Psoas muscle (tissue), 7 donors: ENCODE measurements at regions not wholly inside any gene's neighbourhood (a gene's known extent, or its start where the extent isn't known, plus 50 kb on each side); places are given as distances from the start of the nearest gene placed in this dataset.

Experiments
- ATAC-seq, 4 donors: fragments of 200-7000 bp; cut with Tn5 transposase; one replicate each; pipeline ENCODE4 v1.9.1; 2020; ENCODE audit warnings: moderate library complexity in 3 of 4, mild to moderate bottlenecking in 2 of 4
- DNase-seq, 2 donors: peaks; one replicate each; pipeline ENCODE4 v3.0.0-alpha.2; 2020
- H3K27ac ChIP-seq: fragments of 200-600 bp; one replicate; pipeline ENCODE4 v1.8.0; 2022
- H3K27me3 ChIP-seq, 3 donors: fragments of 200-600 bp in 1 of 3; one replicate each; pipeline versions ENCODE4 v1.6.1 to v1.8.0; 2013 to 2022; ENCODE audit warnings: low read length in 2 of 3, mild to moderate bottlenecking in 2 of 3, moderate library complexity in 1 of 3; ENCODE audit not compliant: insufficient read depth in 3 of 3
- H3K36me3 ChIP-seq, 2 donors: fragments of 200-600 bp in 1 of 2; one replicate each; pipeline versions ENCODE4 v1.6.1 to v1.8.0; 2013 to 2022; ENCODE audit warnings: low read depth in 1 of 2, mild to moderate bottlenecking in 1 of 2, moderate library complexity in 1 of 2; ENCODE audit not compliant: insufficient read depth in 1 of 2
- H3K4me1 ChIP-seq: fragments of 200-600 bp; one replicate; pipeline ENCODE4 v1.8.0; 2022
- H3K4me3 ChIP-seq: fragments of 200-600 bp; one replicate; pipeline ENCODE4 v1.8.0; 2022; ENCODE audit warnings: mild to moderate bottlenecking
- H3K9me3 ChIP-seq: fragments of 200-600 bp; one replicate; pipeline ENCODE4 v1.8.0; 2022
- CTCF ChIP-seq: fragments of 200-600 bp; IDR thresholded peaks from one replicate; pipeline ENCODE4 v1.8.0; 2022; ENCODE audit warnings: antibody characterized with exemption
- WGBS, 3 donors: extraction: QIAGEN DNeasy Blood & Tissue Kit; methylation state at CpG; one replicate each; pipeline versions ENCODE4 v1.1.6 to v1.1.7; 2013; 5-methylcytosine and 5-hydroxymethylcytosine counted together
- intact Hi-C, 2 donors: fragments of 100-400 bp; cut with DNase I; formaldehyde crosslinking; loops; one replicate each; pipeline versions ENCODE4 v1.11.0 to v1.14.2; 2022
- donor health status: healthy with polysubstance abuse.
- donor health status: DM: no; HTN: no; CAD: no; lungs with moderate emphysema.
- donor health status: Bipolar disorder and iron deficiency.
- donor health status: healthy.
- donor health status: DM: yes; HTN: yes; CAD: no.
- donor health status: DM: no; HTN: no; CAD: no.
- donor health status: DM: yes; HTN: yes; CAD: no.

DNA sequence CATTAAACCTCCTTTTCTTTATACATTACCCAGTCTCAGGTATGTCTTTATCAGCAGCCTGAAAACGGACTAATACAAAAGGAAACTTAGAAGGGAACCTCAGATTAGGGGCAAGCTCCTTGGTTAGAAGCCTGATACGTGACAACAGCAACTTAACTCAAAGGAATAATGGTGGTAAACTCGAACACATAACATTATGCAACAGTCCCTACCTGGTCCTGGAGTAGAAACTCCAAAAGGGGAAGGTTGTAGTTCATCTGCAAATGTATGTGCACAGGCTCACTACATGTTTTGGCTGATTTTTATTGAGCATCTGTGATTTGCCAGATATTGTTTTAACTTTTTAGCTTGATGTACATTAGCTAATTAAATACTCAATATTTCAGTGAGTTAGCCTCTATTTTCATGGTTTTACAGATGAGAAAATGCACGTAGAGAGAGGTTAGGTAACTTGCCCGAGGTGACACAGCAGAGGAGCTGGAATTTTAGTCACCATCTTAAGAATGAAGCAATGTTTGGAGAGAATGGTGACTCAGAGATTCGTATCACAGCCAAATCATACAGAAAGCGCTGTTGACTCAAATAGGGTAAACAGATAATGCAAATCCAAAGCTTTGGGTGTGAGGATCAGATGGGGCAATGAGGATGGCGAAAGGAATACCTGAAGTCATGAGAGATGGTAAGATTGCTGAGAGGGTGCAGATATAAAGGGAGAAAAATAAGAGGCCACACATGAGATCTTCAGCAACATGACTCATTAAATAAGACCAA is 194.9 kb upstream of the RBFOX1 start:
- Histone ChIP-seq H3K27me3 (no peaks in the 10 kb centered on the region), H3K27ac (no peak overlapping the region), H3K9me3 (no peaks in the 10 kb centered on the region), H3K36me3 (no peaks in the 10 kb centered on the region), H3K4me3 (no peak overlapping the region), H3K4me1 (no peaks in the 10 kb centered on the region)
- DNase-seq (no peak), ATAC-seq (no peak)
- 72 to 79% (median 76%) methylated on average over 8 of the region's 8 CpGs for WGBS, 3 donors
- intact Hi-C loops = no loop called here
- TF ChIP-seq CTCF = no peak

- Histone ChIP-seq H3K4me1 (no peaks in the 10 kb centered on the region), H3K9me3 (no peaks in the 10 kb centered on the region), H3K27ac (no peak overlapping the region), H3K36me3 (no peaks in the 10 kb centered on the region), H3K4me3 (no peak overlapping the region), H3K27me3 (no peaks in the 10 kb centered on the region)
- TF ChIP-seq CTCF = no peak
- ATAC-seq = no peak
- no peak for DNase-seq
- intact Hi-C loops = no loop called here
- WGBS, 3 donors = 97 to 98% (median 97%) methylated on average over 2 of the region's 2 CpGs
Observed at GRCh38 chr16:7132465-7132864, 200.2 kb upstream of the RBFOX1 start.

- no peak overlapping the region for H3K27ac ChIP-seq
- TF ChIP-seq CTCF = no peak
- H3K9me3 ChIP-seq = no peaks in the 10 kb centered on the region
- H3K4me1 ChIP-seq = no peaks in the 10 kb centered on the region
- no peak overlapping the region for H3K4me3 ChIP-seq
- DNase-seq (no peak), ATAC-seq (no peak)
- no peaks in the 10 kb centered on the region for H3K36me3 ChIP-seq
- intact Hi-C loops = no loop called here
- no peaks in the 10 kb centered on the region for H3K27me3 ChIP-seq
- WGBS, 3 donors = 65 to 69% (median 65%) methylated on average over 5 of the region's 5 CpGs
Observed at GRCh38 chr16:7124701-7125100, 207.9 kb upstream of the RBFOX1 start.

- Histone ChIP-seq H3K4me3 (no peak overlapping the region), H3K27ac (no peak overlapping the region), H3K36me3 (no peaks in the 10 kb centered on the region), H3K9me3 (no peaks in the 10 kb centered on the region), H3K27me3 (no peaks in the 10 kb centered on the region), H3K4me1 (no peaks in the 10 kb centered on the region)
- DNase-seq (no peak), ATAC-seq (no peak)
- intact Hi-C loops = no loop called here
- no peak for TF ChIP-seq CTCF
- WGBS, 3 donors = 73 to 88% (median 77%) methylated on average over 2 of the region's 2 CpGs
Observed at GRCh38 chr16:7124242-7124641, 208.4 kb upstream of the RBFOX1 start.

- no peak for ATAC-seq
- H3K27ac ChIP-seq = no peak overlapping the region
- no peaks in the 10 kb centered on the region for H3K4me1 ChIP-seq
- no peak for DNase-seq
- TF ChIP-seq CTCF = no peak
- no peaks in the 10 kb centered on the region for H3K27me3 ChIP-seq
- no peak overlapping the region for H3K4me3 ChIP-seq
- H3K9me3 ChIP-seq = no peaks in the 10 kb centered on the region
- WGBS, 3 donors = 72 to 84% (median 73%) methylated on average over 3 of the region's 3 CpGs
- H3K36me3 ChIP-seq = no peaks in the 10 kb centered on the region
- intact Hi-C loops = no loop called here
Observed at GRCh38 chr16:7116734-7117133, 215.9 kb upstream of the RBFOX1 start.
